HL-60 (cell line): ENCODE measurements at regions not wholly inside any gene's neighbourhood (a gene's known extent, or its start where the extent isn't known, plus 50 kb on each side); places are given as distances from the start of the nearest gene placed in this dataset.

Experiments
- GABPA ChIP-seq: IDR thresholded peaks from 2 replicates; pipeline ENCODE4 v1.6.1; 2012; ENCODE audit warnings: low read depth
- POLR2AphosphoS5 ChIP-seq: IDR thresholded peaks from 2 replicates; pipeline ENCODE4 v1.6.1; 2012; ENCODE audit warnings: low read depth
- TF ChIP-seq, protein P1 (sequence below): IDR thresholded peaks from one replicate; pipeline ENCODE4 v1.5.1; 2011; ENCODE audit warnings: low read length, control low read depth, inconsistent platforms; ENCODE audit not compliant: insufficient read depth

DNA sequence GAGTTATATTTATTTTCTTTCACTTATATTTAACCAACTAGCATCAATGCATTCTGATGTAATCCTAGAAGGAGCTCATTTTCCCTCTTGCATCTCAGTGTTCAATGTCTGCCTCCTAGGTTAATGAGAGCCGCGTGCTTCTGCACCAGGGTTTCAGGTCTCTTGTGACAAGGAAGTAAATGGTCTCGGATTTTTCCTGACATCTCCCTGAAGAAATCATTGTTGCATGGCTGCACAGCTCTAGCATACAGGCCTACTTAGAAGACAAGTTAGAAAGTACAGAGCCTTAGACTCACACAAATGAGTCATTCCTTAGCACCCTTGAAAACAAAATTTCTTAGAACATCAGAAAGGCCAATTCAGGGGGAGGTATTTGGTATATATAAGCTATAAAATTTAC, 57.2 kb upstream of the KLF12 start:
- TF ChIP-seq POLR2AphosphoS5 = no peak
- TF ChIP-seq, protein P1, sequence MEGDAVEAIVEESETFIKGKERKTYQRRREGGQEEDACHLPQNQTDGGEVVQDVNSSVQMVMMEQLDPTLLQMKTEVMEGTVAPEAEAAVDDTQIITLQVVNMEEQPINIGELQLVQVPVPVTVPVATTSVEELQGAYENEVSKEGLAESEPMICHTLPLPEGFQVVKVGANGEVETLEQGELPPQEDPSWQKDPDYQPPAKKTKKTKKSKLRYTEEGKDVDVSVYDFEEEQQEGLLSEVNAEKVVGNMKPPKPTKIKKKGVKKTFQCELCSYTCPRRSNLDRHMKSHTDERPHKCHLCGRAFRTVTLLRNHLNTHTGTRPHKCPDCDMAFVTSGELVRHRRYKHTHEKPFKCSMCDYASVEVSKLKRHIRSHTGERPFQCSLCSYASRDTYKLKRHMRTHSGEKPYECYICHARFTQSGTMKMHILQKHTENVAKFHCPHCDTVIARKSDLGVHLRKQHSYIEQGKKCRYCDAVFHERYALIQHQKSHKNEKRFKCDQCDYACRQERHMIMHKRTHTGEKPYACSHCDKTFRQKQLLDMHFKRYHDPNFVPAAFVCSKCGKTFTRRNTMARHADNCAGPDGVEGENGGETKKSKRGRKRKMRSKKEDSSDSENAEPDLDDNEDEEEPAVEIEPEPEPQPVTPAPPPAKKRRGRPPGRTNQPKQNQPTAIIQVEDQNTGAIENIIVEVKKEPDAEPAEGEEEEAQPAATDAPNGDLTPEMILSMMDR = no peak
- no peak for TF ChIP-seq GABPA
